ENCODE measurements at regions not wholly inside any gene's neighbourhood (a gene's known extent, or its start where the extent isn't known, plus 50 kb on each side); places are given as distances from the start of the nearest gene placed in this dataset.
"Not testable (repeated sequence)": the region's sequence is repeated elsewhere in the genome, so short reads cannot be mapped to it uniquely, and the experiment has no call there.

DNA sequence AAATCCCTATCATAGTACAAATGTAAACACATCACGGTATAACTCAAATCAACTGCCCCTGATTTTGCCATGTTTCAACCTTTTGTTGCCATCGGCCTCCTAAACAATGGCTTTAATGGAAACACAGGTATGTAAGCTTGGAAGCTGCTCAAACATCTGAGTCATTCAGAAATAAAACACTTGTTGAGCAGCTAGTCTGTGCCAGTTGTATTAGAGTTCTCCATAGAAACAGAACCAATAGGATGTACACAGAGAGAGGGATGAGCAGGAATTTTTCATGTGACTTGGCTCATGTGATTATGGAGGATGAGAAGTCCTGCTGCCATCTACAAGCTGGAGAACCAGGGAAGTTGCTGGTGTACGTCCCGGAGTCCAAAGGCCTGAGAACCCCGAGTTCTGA, 186.1 kb downstream of the LMLN start:
- TF ChIP-seq RCOR1 (IDR thresholded peaks at IDR 0.05; ENCODE audit: borderline replicate concordance in 1 of 2, low read depth in 2 of 2, low read length in 2 of 2); ZNF707 (CRISPR knock-in tag; conservative IDR thresholded peaks at IDR 0.05); PHF20 (IDR thresholded peaks at IDR 0.05; ENCODE audit: partially characterized antibody); NFRKB (IDR thresholded peaks at IDR 0.05; ENCODE audit: low read depth); CTCF (IDR thresholded peaks at IDR 0.05 in 2 of 3, conservative IDR thresholded peaks at IDR 0.05 in 1 of 3; ENCODE audit: insufficient read depth in 2 of 3, low read depth in 1 of 3, low read length in 3 of 3); CEBPG (CRISPR knock-in tag; IDR thresholded peaks at IDR 0.05); CEBPG (tag; conservative IDR thresholded peaks at IDR 0.05 in 1 of 2, IDR thresholded peaks at IDR 0.05 in 1 of 2): not testable (repeated sequence)
- TF ChIP-seq, protein P1, sequence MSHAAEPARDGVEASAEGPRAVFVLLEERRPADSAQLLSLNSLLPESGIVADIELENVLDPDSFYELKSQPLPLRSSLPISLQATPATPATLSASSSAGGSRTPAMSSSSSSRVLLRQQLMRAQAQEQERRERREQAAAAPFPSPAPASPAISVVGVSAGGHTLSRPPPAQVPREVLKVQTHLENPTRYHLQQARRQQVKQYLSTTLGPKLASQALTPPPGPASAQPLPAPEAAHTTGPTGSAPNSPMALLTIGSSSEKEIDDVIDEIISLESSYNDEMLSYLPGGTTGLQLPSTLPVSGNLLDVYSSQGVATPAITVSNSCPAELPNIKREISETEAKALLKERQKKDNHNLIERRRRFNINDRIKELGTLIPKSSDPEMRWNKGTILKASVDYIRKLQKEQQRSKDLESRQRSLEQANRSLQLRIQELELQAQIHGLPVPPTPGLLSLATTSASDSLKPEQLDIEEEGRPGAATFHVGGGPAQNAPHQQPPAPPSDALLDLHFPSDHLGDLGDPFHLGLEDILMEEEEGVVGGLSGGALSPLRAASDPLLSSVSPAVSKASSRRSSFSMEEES (CRISPR knock-in tag; IDR thresholded peaks at IDR 0.05) = not testable (repeated sequence)
- TF ChIP-seq, protein P2, sequence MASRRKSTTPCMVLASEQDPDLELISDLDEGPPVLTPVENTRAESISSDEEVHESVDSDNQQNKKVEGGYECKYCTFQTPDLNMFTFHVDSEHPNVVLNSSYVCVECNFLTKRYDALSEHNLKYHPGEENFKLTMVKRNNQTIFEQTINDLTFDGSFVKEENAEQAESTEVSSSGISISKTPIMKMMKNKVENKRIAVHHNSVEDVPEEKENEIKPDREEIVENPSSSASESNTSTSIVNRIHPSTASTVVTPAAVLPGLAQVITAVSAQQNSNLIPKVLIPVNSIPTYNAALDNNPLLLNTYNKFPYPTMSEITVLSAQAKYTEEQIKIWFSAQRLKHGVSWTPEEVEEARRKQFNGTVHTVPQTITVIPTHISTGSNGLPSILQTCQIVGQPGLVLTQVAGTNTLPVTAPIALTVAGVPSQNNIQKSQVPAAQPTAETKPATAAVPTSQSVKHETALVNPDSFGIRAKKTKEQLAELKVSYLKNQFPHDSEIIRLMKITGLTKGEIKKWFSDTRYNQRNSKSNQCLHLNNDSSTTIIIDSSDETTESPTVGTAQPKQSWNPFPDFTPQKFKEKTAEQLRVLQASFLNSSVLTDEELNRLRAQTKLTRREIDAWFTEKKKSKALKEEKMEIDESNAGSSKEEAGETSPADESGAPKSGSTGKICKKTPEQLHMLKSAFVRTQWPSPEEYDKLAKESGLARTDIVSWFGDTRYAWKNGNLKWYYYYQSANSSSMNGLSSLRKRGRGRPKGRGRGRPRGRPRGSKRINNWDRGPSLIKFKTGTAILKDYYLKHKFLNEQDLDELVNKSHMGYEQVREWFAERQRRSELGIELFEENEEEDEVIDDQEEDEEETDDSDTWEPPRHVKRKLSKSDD (conservative IDR thresholded peaks at IDR 0.05; ENCODE audit: low read length) = not testable (repeated sequence)

All from K562 (cell line).